Testis (tissue), 2 donors: ENCODE measurements at regions not wholly inside any gene's neighbourhood (a gene's known extent, or its start where the extent isn't known, plus 50 kb on each side); places are given as distances from the start of the nearest gene placed in this dataset.

Experiments used
- CTCF ChIP-seq, 3 experiments: fragments of 450-650 bp in 2 of 3; fragments of 200-600 bp in 1 of 3; sonication (generic) in 1 of 3; IDR thresholded peaks; one replicate each; pipeline ENCODE4 v1.5.1; 2016 to 2019; ENCODE audit warnings: antibody characterized with exemption in 3 of 3, mild to moderate bottlenecking in 2 of 3, moderate library complexity in 1 of 3
- POLR2A ChIP-seq: fragments of 450-650 bp; IDR thresholded peaks from one replicate; pipeline ENCODE4 v1.6.1; 2017; ENCODE audit warnings: antibody characterized with exemption, mild to moderate bottlenecking, moderate library complexity

- no peak for TF ChIP-seq CTCF (IDR thresholded peaks at IDR 0.05)
- TF ChIP-seq POLR2A, result no peak
Observed at GRCh38 chr13:79830945-79831344, 350.0 kb downstream of the NDFIP2 start.
